MCF 10A (cell line): ENCODE measurements at regions not wholly inside any gene's neighbourhood (a gene's known extent, or its start where the extent isn't known, plus 50 kb on each side); places are given as distances from the start of the nearest gene placed in this dataset.

Source experiments
- BruUV-seq: library from RNA; stranded (reverse); fragments of 400-500 nt; replicated peaks from 2 replicates; lab custom pipeline; 2021; lab: Mats Ljungman, UMichigan
- CTCF ChIA-PET: fragments of 300-600 bp; sonication (Branson Sonifier 250); formaldehyde crosslinking; extraction: SDS; loops from one replicate; lab custom pipeline; 2021; ENCODE audit warnings: antibody characterized with exemption, inconsistent platforms; lab: Yijun Ruan, JAX
- POLR2A ChIA-PET: fragments of 300-600, 350-650 bp; sonication (Branson Sonifier 250); formaldehyde crosslinking; extraction: SDS; loops from one replicate; lab custom pipeline; 2020; ENCODE audit warnings: antibody characterized with exemption, inconsistent platforms; lab: Yijun Ruan, JAX
- DNase-seq: peaks from one replicate; pipeline ENCODE4 v3.0.0-alpha.2; 2018; ENCODE audit not compliant: unreplicated experiment
- H3K27ac Mint-ChIP-seq: one replicate; pipeline ENCODE4 v1.8.0; 2022; ENCODE audit warnings: mild to moderate bottlenecking, low read depth, mixed read lengths; ENCODE audit not compliant: unreplicated experiment
- H3K27me3 Mint-ChIP-seq: one replicate; pipeline ENCODE4 v1.8.0; 2022; ENCODE audit warnings: mixed read lengths; ENCODE audit not compliant: insufficient read depth, unreplicated experiment
- H3K36me3 Mint-ChIP-seq: one replicate; pipeline ENCODE4 v1.8.0; 2022; ENCODE audit warnings: mild to moderate bottlenecking, moderate library complexity, mixed read lengths; ENCODE audit not compliant: insufficient read depth, unreplicated experiment
- H3K4me1 Mint-ChIP-seq: one replicate; pipeline ENCODE4 v1.8.0; 2022; ENCODE audit warnings: mixed read lengths; ENCODE audit not compliant: insufficient read depth, unreplicated experiment
- H3K4me3 Mint-ChIP-seq: one replicate; pipeline ENCODE4 v1.8.0; 2022; ENCODE audit warnings: mild to moderate bottlenecking, moderate library complexity, mixed read lengths; ENCODE audit not compliant: unreplicated experiment
- H3K9me3 Mint-ChIP-seq: one replicate; pipeline ENCODE4 v1.8.0; 2022; ENCODE audit warnings: mixed read lengths; ENCODE audit not compliant: unreplicated experiment
- CTCF ChIP-seq: fragments of 200-600 bp; IDR thresholded peaks from one replicate; pipeline ENCODE4 v1.8.0; 2022; ENCODE audit warnings: antibody characterized with exemption, mild to moderate bottlenecking; ENCODE audit not compliant: unreplicated experiment
- intact Hi-C: fragments of 100-400 bp; cut with micrococcal nuclease; formaldehyde crosslinking; loops from 2 replicates; pipeline ENCODE4 v1.14.1; 2022

GRCh38 chr2:16296331-16297250 is 356.2 kb downstream of the MYCN start:
- ChIA-PET CTCF (no interaction called here), POLR2A (no interaction called here)
- Mint-ChIP-seq H3K4me3 (no peak overlapping the region), H3K9me3 (peaks cover 9% of the 10 kb centered on the region), H3K36me3 (no peaks in the 10 kb centered on the region), H3K27me3 (no peaks in the 10 kb centered on the region), H3K27ac (no peak overlapping the region), H3K4me1 (no peaks in the 10 kb centered on the region)
- TF ChIP-seq CTCF: no peak
- BruUV-seq: no TSS peak
- DNase-seq: no peak
- intact Hi-C loops: no loop called here

GRCh38 chr2:16296038-16296290 is 355.6 kb downstream of the MYCN start:
- H3K27me3 Mint-ChIP-seq: no peaks in the 10 kb centered on the region
- no peak for TF ChIP-seq CTCF
- H3K36me3 Mint-ChIP-seq: no peaks in the 10 kb centered on the region
- no TSS peak for BruUV-seq
- ChIA-PET CTCF (no interaction called here), POLR2A (no interaction called here)
- no peak overlapping the region for H3K4me3 Mint-ChIP-seq
- H3K27ac Mint-ChIP-seq: no peak overlapping the region
- intact Hi-C loops: no loop called here
- DNase-seq: no peak
- H3K4me1 Mint-ChIP-seq: no peaks in the 10 kb centered on the region
- peaks cover 9% of the 10 kb centered on the region for H3K9me3 Mint-ChIP-seq

GRCh38 chr2:16294791-16295190 is 354.4 kb downstream of the MYCN start:
- peaks cover 9% of the 10 kb centered on the region for H3K9me3 Mint-ChIP-seq
- intact Hi-C loops: loop anchor here (5.0 kb wide), 1 partner anchor 193 kb away; no protein-coding TSS in a partner anchor
- no peaks in the 10 kb centered on the region for H3K36me3 Mint-ChIP-seq
- TF ChIP-seq CTCF: no peak
- ChIA-PET POLR2A (no interaction called here), CTCF (no interaction called here)
- H3K4me3 Mint-ChIP-seq: no peak overlapping the region
- H3K27ac Mint-ChIP-seq: no peak overlapping the region
- no TSS peak for BruUV-seq
- no peaks in the 10 kb centered on the region for H3K4me1 Mint-ChIP-seq
- no peaks in the 10 kb centered on the region for H3K27me3 Mint-ChIP-seq
- DNase-seq: no peak

- intact Hi-C loops: loop anchor here (5.0 kb wide), 1 partner anchor 193 kb away; no protein-coding TSS in a partner anchor
- ChIA-PET CTCF (interaction anchor here (0.7 kb wide), 1 partner anchor 9 kb away, joined by 3 read pairs; no protein-coding TSS in a partner anchor), POLR2A (no interaction called here)
- no peaks in the 10 kb centered on the region for H3K27me3 Mint-ChIP-seq
- DNase-seq: no peak
- H3K4me1 Mint-ChIP-seq: no peaks in the 10 kb centered on the region
- BruUV-seq: no TSS peak
- TF ChIP-seq CTCF: no peak
- peaks cover 9% of the 10 kb centered on the region for H3K9me3 Mint-ChIP-seq
- no peak overlapping the region for H3K27ac Mint-ChIP-seq
- no peaks in the 10 kb centered on the region for H3K36me3 Mint-ChIP-seq
- H3K4me3 Mint-ChIP-seq: no peak overlapping the region
These were observed 353.5 kb downstream of the MYCN start for GRCh38 chr2:16293871-16294270.
